Skeletal muscle tissue (tissue), 3 donors: ENCODE measurements at regions not wholly inside any gene's neighbourhood (a gene's known extent, or its start where the extent isn't known, plus 50 kb on each side); places are given as distances from the start of the nearest gene placed in this dataset.

Experiments
- H3K27ac ChIP-seq: one replicate; pipeline ENCODE4 v1.7.0; 2013; ENCODE audit warnings: mild to moderate bottlenecking, low read depth, low read length, inconsistent platforms
- H3K27me3 ChIP-seq, 3 donors: one replicate each; pipeline ENCODE4 v1.7.0; 2013; ENCODE audit warnings: low read length in 3 of 3; ENCODE audit not compliant: control insufficient read depth in 3 of 3, insufficient read depth in 3 of 3
- H3K36me3 ChIP-seq, 3 donors: one replicate each; pipeline ENCODE4 v1.7.0; 2013; ENCODE audit warnings: low read length in 3 of 3; ENCODE audit not compliant: control insufficient read depth in 3 of 3, insufficient read depth in 3 of 3
- H3K4me1 ChIP-seq, 3 donors: one replicate each; pipeline ENCODE4 v1.7.0; 2013; ENCODE audit warnings: low read length in 3 of 3, mild to moderate bottlenecking in 3 of 3; ENCODE audit not compliant: control insufficient read depth in 3 of 3, insufficient read depth in 3 of 3
- H3K4me3 ChIP-seq, 3 donors: one replicate each; pipeline ENCODE4 v1.7.0; 2013; ENCODE audit warnings: low read length in 3 of 3
- H3K9ac ChIP-seq, 3 donors: one replicate each; pipeline ENCODE4 v1.7.0; 2013; ENCODE audit warnings: low read length in 3 of 3, mild to moderate bottlenecking in 3 of 3, moderate library complexity in 2 of 3, low read depth in 1 of 3
- H3K9me3 ChIP-seq, 3 donors: one replicate each; pipeline ENCODE4 v1.7.0; 2013; ENCODE audit warnings: low read length in 3 of 3; ENCODE audit not compliant: control insufficient read depth in 3 of 3
- donor health status: Osteomylitis.

DNA sequence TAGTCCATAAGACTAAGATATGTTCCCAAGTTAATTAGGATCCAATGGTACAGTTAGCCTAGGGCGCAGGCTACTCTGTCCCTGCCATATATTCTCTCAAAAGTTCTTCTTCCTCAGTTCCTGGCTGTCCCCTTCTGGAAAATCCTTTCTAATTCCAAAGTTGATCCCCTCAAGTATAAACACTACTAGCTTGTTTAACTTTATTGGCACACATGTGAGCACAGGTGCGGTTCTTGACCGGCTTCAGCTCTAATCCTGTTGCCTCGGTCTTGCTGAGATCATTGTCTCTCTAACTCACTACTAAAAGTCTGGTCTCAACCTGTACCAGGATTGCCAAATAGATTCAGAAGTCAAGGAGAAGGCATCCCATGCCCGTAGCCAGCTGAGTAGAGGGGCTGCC lies 89.0 kb downstream of the SEMA4F start:
- no peak overlapping the region for H3K4me3 ChIP-seq
- no peaks in the 10 kb centered on the region for H3K36me3 ChIP-seq

DNA sequence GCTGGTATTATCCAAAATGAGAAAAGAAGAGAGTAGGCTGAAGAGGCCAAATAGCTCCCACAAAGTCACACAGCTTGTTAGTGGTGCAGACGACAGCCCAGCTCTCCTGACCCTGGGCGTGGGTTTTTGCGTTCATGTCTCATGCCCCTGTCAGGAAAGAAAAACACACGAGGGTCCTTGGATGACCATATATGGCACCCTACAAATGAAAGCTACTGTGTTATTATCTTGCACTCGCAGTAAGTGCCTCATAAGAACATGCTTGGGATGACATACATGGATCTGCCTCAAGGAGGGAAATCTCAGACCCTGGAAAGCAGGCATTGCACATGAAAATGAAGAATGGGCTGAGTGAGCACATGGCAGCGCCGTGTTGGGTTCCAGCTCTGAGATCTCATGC lies 89.7 kb downstream of the SEMA4F start:
- no peak overlapping the region for H3K9ac ChIP-seq
- H3K27me3 ChIP-seq = no peaks in the 10 kb centered on the region
- H3K9me3 ChIP-seq = no peaks in the 10 kb centered on the region
- H3K4me1 ChIP-seq = peaks cover 5 to 16% (median 9%) of the 10 kb centered on the region in 3 donors
- H3K36me3 ChIP-seq = no peaks in the 10 kb centered on the region
- no peak overlapping the region for H3K27ac ChIP-seq
- no peak overlapping the region for H3K4me3 ChIP-seq

More for the DNA sequence above, 89.0 kb downstream of the SEMA4F start:
- Histone ChIP-seq H3K27ac (no peak overlapping the region), H3K27me3 (no peaks in the 10 kb centered on the region), H3K9ac (no peak overlapping the region), H3K4me1 (peaks cover 5 to 16% (median 9%) of the 10 kb centered on the region in 3 donors), H3K9me3 (no peaks in the 10 kb centered on the region)

DNA sequence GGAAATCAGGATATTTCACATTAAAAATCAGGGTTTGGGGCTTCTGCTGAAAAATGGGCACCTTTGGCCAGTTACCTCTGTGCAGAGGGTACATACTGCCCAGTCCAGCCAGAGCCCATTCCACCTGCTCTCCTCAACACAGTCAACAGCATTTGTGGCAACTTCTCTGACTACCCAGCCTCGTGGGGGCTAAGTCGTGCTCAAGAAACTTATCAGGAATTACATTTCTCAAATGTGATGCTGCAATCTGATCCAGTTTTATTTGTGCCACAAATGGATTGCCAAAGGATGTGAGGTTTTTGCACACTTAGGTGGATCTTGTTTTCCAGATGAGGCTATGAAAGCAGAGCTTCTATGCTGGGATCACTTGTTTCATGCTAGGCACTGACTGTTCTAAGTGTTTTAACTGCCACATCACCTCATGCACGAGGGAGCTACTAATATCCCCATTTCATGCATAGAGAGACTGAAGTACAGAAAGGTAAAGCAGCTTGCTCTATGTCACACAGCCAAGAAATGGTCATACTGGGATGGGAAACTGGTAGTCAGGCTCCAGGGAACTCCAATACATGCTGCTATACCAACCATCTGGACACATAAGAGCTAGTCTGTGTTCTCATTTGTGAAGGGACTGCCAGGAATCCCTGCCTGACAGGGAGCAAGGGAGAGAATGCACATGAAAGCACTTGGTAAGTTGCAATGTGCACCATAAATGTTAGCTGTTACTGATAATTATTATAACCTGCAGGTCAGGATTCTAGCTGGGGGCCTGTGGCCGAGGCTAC lies 89.0 kb upstream of the HK2 start:
- no peak overlapping the region for H3K9ac ChIP-seq
- no peaks in the 10 kb centered on the region for H3K27me3 ChIP-seq
- H3K27ac ChIP-seq = no peak overlapping the region
- no peaks in the 10 kb centered on the region for H3K9me3 ChIP-seq
- H3K36me3 ChIP-seq = no peaks in the 10 kb centered on the region
- H3K4me3 ChIP-seq = no peak overlapping the region
- peaks cover 5 to 16% (median 9%) of the 10 kb centered on the region in 3 donors for H3K4me1 ChIP-seq

DNA sequence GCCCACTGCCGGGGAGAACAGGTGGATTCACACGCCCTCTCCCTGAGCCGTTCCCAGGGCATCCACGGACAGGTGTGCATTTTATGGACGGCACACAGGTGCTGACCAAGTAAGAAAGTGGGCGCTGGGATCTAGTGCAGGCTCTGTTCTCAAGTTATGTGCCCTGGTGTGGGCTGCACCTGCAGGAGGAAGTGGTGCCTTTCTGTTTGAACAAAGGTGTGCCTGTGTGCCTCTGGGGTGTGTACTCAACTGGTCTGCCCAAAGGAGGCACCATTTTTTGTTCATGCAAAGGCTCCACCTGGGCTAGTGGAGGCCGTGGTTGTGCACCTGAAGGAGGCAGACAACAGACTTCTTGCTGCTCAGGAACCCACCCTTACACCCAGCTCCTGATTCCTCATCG lies 88.2 kb upstream of the HK2 start:
- Histone ChIP-seq H3K27me3 (no peaks in the 10 kb centered on the region), H3K9me3 (no peaks in the 10 kb centered on the region), H3K9ac (no peak overlapping the region), H3K4me1 (peaks cover 5 to 14% (median 6%) of the 10 kb centered on the region in 3 donors), H3K36me3 (no peaks in the 10 kb centered on the region), H3K27ac (no peak overlapping the region), H3K4me3 (no peak overlapping the region)

DNA sequence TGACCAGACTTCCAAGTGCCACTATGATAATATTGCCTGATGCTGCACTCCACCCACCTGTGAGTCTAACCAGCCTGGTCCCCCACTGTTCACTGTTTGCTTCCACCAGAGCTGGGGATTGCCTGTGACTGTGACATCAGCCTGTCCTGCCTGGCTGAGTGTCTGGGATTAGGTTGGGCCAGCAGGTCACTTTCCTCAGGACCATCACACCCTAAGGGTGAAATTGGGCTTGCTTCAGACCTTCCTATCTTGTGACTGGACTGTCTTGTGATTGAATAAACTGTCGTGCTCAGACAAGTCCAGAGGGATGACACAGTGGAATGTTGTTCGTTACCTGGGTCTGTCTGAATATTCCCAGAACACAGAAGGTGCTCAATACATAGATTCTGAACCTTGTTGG lies 87.4 kb upstream of the HK2 start:
- Histone ChIP-seq H3K4me1 (peaks cover 4 to 7% (median 5%) of the 10 kb centered on the region in 3 donors), H3K27ac (no peak overlapping the region), H3K27me3 (no peaks in the 10 kb centered on the region), H3K36me3 (no peaks in the 10 kb centered on the region), H3K9me3 (no peaks in the 10 kb centered on the region), H3K9ac (no peak overlapping the region), H3K4me3 (no peak overlapping the region)

DNA sequence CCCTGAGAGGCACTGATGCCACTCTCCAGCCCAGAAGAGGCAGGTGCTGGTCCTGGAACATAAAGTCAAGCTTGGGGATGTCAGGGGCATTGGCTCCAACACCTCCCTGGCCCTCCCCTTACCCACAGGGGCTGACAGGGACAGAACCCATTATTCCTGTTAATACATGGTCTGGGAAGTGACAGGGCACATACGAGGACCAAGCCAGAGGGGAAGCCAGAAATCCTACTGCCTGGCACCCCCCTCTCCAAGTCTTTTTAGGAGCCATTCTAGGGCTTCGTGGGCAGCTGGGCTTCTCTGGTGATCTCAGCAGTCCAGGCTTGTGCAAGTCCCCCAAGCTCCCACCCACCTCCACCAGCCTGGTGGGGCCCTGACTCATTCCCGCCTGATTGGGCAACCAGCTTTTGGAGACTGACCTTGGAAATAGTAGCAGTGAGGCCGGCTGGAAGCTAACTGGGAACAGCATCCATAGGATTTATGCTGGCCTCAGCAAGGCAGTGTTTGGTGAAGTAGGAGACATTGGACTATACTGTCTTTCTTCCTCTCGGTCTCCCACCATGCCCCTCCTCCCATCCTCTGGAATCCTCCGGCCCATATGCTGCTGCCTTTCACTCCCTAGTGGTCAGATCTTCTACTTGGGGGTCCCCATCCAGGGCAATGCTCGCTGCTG lies 86.4 kb upstream of the HK2 start:
- H3K4me1 ChIP-seq = peaks cover 4 to 7% (median 5%) of the 10 kb centered on the region in 3 donors
- H3K4me3 ChIP-seq = no peak overlapping the region
- H3K9me3 ChIP-seq = no peaks in the 10 kb centered on the region
- no peak overlapping the region for H3K27ac ChIP-seq
- no peaks in the 10 kb centered on the region for H3K27me3 ChIP-seq
- no peaks in the 10 kb centered on the region for H3K36me3 ChIP-seq
- no peak overlapping the region for H3K9ac ChIP-seq

DNA sequence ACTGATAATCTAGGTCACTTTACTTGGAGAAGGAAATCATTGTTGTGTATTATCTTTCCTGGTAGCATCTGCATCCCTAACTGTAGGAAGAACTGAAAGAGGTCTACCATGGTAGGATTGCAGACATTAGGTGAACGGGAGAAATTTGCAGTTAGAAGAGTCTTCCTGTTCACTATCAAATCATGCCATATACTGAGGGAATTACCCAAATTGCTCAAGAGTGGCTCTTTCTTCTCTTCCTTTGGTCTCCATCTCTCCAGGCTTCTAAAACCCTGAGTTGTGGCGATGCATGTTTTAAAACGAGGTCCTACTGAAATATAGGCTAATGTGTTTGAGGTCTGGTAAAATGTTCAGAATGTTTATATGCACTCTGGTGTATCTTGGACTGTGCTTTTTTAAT lies 85.3 kb upstream of the HK2 start:
- no peak overlapping the region for H3K4me3 ChIP-seq
- H3K27ac ChIP-seq = no peak overlapping the region
- no peaks in the 10 kb centered on the region for H3K4me1 ChIP-seq
- no peaks in the 10 kb centered on the region for H3K9me3 ChIP-seq
- no peaks in the 10 kb centered on the region for H3K36me3 ChIP-seq
- no peak overlapping the region for H3K9ac ChIP-seq
- no peaks in the 10 kb centered on the region for H3K27me3 ChIP-seq

DNA sequence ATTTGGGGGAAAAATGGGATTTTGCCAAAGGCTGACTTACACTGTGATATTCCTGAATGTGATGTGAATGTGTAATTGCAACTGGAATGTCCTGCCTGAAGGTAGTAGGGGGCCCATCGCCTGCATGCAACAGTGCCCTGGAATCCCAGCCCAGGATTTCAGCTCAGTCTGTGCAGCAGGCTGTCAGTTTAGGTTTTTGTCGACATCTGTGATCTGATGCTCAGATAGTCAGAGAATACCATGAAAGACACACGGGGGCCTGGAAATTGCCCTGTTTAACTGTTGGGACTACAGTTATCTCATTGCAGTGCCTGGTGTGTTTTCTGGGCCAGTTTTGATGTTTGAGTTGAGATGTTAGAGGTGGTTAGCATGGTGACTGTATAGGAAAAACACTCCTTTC lies 84.5 kb upstream of the HK2 start:
- Histone ChIP-seq H3K27me3 (no peaks in the 10 kb centered on the region), H3K36me3 (no peaks in the 10 kb centered on the region), H3K9me3 (no peaks in the 10 kb centered on the region), H3K27ac (no peak overlapping the region), H3K4me1 (no peaks in the 10 kb centered on the region), H3K4me3 (no peak overlapping the region), H3K9ac (no peak overlapping the region)

DNA sequence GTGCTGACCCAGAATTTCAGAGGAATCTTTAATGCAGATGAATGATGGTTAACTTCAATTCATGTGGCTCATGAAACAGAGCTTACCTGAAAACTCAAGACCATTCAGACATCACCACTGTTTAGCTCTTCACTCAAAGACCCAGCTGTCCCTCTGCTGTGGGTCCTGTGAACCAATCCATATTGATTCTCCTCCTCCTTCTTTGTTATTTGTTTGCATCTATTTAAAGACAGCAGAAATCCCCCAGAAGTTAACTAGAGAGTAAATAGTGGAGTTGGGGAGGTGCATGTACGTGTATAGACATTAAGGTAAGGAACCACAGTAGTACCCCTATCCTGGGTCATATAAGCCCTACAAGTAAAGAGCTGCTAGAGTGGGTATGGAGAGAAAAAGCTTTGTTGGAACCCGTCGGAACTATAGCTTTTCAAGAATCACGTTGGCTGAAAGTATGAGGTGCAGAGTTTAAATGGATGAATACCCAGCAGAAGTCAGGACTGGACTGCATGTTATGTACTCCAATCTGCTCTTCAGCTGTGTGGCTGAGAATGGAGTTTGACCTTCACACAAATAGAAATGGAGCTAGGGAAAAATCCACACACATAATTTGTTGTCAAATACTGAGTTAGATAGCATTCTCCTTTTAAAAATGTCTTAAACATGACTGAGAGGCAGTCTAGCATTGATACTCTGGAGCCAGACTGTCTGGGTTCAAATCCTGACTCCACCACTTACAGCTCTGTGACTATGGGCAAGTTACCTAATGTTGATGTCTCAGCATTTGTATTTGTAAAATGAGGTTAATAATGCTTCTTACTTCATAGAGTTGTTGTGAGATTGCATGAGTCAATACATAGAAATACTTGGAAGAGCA lies 81.7 kb upstream of the HK2 start:
- Histone ChIP-seq H3K4me3 (no peak overlapping the region), H3K4me1 (no peaks in the 10 kb centered on the region), H3K9ac (no peak overlapping the region), H3K36me3 (no peaks in the 10 kb centered on the region), H3K9me3 (no peaks in the 10 kb centered on the region), H3K27ac (no peak overlapping the region), H3K27me3 (no peaks in the 10 kb centered on the region)

DNA sequence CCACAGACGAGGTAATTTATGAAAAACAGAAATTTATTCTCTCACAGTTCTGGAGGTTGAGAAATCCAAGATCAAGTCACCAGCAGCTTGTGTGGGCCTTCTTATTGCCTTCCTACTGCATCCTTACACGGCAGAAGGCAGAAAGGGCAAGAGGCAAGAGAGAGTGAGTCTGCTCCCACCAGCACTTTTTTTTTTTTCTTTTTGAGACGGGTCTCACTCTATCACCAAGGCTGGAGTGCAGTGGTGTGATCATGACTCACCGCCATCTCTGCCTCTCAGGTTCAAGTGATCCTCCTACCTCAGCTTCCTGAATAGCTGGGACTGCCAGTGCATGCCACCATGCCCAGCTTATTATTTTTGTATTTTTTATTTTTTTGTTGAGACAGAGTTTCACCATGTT lies 78.5 kb upstream of the HK2 start:
- Histone ChIP-seq H3K9ac (no peak overlapping the region), H3K36me3 (no peaks in the 10 kb centered on the region), H3K4me1 (no peaks in the 10 kb centered on the region), H3K9me3 (no peaks in the 10 kb centered on the region), H3K4me3 (no peak overlapping the region), H3K27me3 (no peaks in the 10 kb centered on the region), H3K27ac (no peak overlapping the region)
